Effector memory CD4-positive, alpha-beta T cell (primary cell): ENCODE measurements at regions not wholly inside any gene's neighbourhood (a gene's known extent, or its start where the extent isn't known, plus 50 kb on each side); places are given as distances from the start of the nearest gene placed in this dataset.

ENCODE experiments used
- DNase-seq, 3 donors: peaks; one replicate each; pipeline ENCODE4 v3.0.0-alpha.2; 2020
- H3K27ac ChIP-seq: 2 replicates; pipeline ENCODE4 v1.7.0; 2013; ENCODE audit warnings: mild to moderate bottlenecking, low read length, moderate library complexity; ENCODE audit not compliant: insufficient read depth, poor library complexity, severe bottlenecking
- H3K27me3 ChIP-seq: replicated peaks from 2 replicates; pipeline ENCODE4 v1.7.0; 2013; ENCODE audit warnings: mild to moderate bottlenecking, low read length; ENCODE audit not compliant: insufficient read depth, control insufficient read depth, poor library complexity, severe bottlenecking
- H3K36me3 ChIP-seq: 2 replicates; pipeline ENCODE4 v1.7.0; 2013; ENCODE audit warnings: mild to moderate bottlenecking, low read length, moderate library complexity; ENCODE audit not compliant: control insufficient read depth, insufficient read depth
- H3K4me1 ChIP-seq: 2 replicates; pipeline ENCODE4 v1.7.0; 2013; ENCODE audit warnings: low read length, mild to moderate bottlenecking; ENCODE audit not compliant: control insufficient read depth, insufficient read depth, poor library complexity, severe bottlenecking
- H3K4me3 ChIP-seq: 2 replicates; pipeline ENCODE4 v1.7.0; 2013; ENCODE audit warnings: low read length, low read depth, mild to moderate bottlenecking; ENCODE audit not compliant: insufficient read depth, poor library complexity, severe bottlenecking
- H3K9me3 ChIP-seq: 2 replicates; pipeline ENCODE4 v1.7.0; 2013; ENCODE audit warnings: mild to moderate bottlenecking, low read length, moderate library complexity; ENCODE audit not compliant: control insufficient read depth

- Histone ChIP-seq H3K36me3 (no peaks in the 10 kb centered on the region), H3K9me3 (no peaks in the 10 kb centered on the region), H3K4me1 (no peaks in the 10 kb centered on the region), H3K4me3 (no peak overlapping the region), H3K27ac (no peak overlapping the region), H3K27me3 (no peaks in the 10 kb centered on the region)
- DNase-seq = no peak
These were observed 1242.0 kb upstream of the ACVR2A start for GRCh38 chr2:146602856-146603255.

- Histone ChIP-seq H3K4me1 (no peaks in the 10 kb centered on the region), H3K27me3 (no peaks in the 10 kb centered on the region), H3K4me3 (no peak overlapping the region), H3K36me3 (no peaks in the 10 kb centered on the region), H3K27ac (no peak overlapping the region), H3K9me3 (no peaks in the 10 kb centered on the region)
- DNase-seq = no peak
These were observed 1242.4 kb upstream of the ACVR2A start for GRCh38 chr2:146602383-146602782.

- Histone ChIP-seq H3K27ac (no peak overlapping the region), H3K36me3 (no peaks in the 10 kb centered on the region), H3K4me1 (no peaks in the 10 kb centered on the region), H3K27me3 (no peaks in the 10 kb centered on the region), H3K4me3 (no peak overlapping the region), H3K9me3 (no peaks in the 10 kb centered on the region)
- DNase-seq = no peak
These were observed 1246.0 kb upstream of the ACVR2A start for GRCh38 chr2:146598791-146599190.

- no peaks in the 10 kb centered on the region for H3K4me1 ChIP-seq
- DNase-seq = no peak
- H3K27ac ChIP-seq = no peak overlapping the region
- H3K4me3 ChIP-seq = no peak overlapping the region
- H3K27me3 ChIP-seq = no peaks in the 10 kb centered on the region
- H3K36me3 ChIP-seq = no peaks in the 10 kb centered on the region
- no peaks in the 10 kb centered on the region for H3K9me3 ChIP-seq
These were observed 1247.5 kb upstream of the ACVR2A start for GRCh38 chr2:146597291-146597690.

GRCh38 chr2:146591908-146592307, 1252.9 kb upstream of the ACVR2A start:
- no peak overlapping the region for H3K4me3 ChIP-seq
- no peaks in the 10 kb centered on the region for H3K9me3 ChIP-seq
- no peaks in the 10 kb centered on the region for H3K27me3 ChIP-seq
- H3K4me1 ChIP-seq = no peaks in the 10 kb centered on the region
- DNase-seq = no peak
- no peak overlapping the region for H3K27ac ChIP-seq
- no peaks in the 10 kb centered on the region for H3K36me3 ChIP-seq

GRCh38 chr2:146587291-146587713, 1257.5 kb upstream of the ACVR2A start:
- H3K4me3 ChIP-seq = no peak overlapping the region
- H3K36me3 ChIP-seq = no peaks in the 10 kb centered on the region
- no peaks in the 10 kb centered on the region for H3K9me3 ChIP-seq
- DNase-seq = no peak
- no peak overlapping the region for H3K27ac ChIP-seq
- H3K4me1 ChIP-seq = no peaks in the 10 kb centered on the region
- H3K27me3 ChIP-seq = no peaks in the 10 kb centered on the region

- Histone ChIP-seq H3K27ac (no peak overlapping the region), H3K36me3 (no peaks in the 10 kb centered on the region), H3K4me1 (no peaks in the 10 kb centered on the region), H3K4me3 (no peak overlapping the region), H3K9me3 (no peaks in the 10 kb centered on the region), H3K27me3 (no peaks in the 10 kb centered on the region)
- DNase-seq = no peak
These were observed 1260.5 kb upstream of the ACVR2A start for GRCh38 chr2:146584316-146584715.

- no peaks in the 10 kb centered on the region for H3K36me3 ChIP-seq
- no peak overlapping the region for H3K27ac ChIP-seq
- no peaks in the 10 kb centered on the region for H3K9me3 ChIP-seq
- no peaks in the 10 kb centered on the region for H3K4me1 ChIP-seq
- H3K27me3 ChIP-seq = no peaks in the 10 kb centered on the region
- H3K4me3 ChIP-seq = no peak overlapping the region
- DNase-seq = no peak
These were observed 1265.5 kb upstream of the ACVR2A start for GRCh38 chr2:146579147-146579930.

- Histone ChIP-seq H3K9me3 (no peaks in the 10 kb centered on the region), H3K27me3 (no peaks in the 10 kb centered on the region), H3K4me1 (no peaks in the 10 kb centered on the region), H3K4me3 (no peak overlapping the region), H3K36me3 (no peaks in the 10 kb centered on the region), H3K27ac (no peak overlapping the region)
- no peak for DNase-seq
These were observed 1268.3 kb upstream of the ACVR2A start for GRCh38 chr2:146576339-146577111.

GRCh38 chr2:146572598-146572997, 1272.2 kb upstream of the ACVR2A start:
- no peaks in the 10 kb centered on the region for H3K4me1 ChIP-seq
- H3K27ac ChIP-seq = no peak overlapping the region
- no peak for DNase-seq
- no peak overlapping the region for H3K4me3 ChIP-seq
- no peaks in the 10 kb centered on the region for H3K27me3 ChIP-seq
- H3K9me3 ChIP-seq = no peaks in the 10 kb centered on the region
- H3K36me3 ChIP-seq = no peaks in the 10 kb centered on the region
